Lung (tissue), 11 donors: ENCODE measurements at regions not wholly inside any gene's neighbourhood (a gene's known extent, or its start where the extent isn't known, plus 50 kb on each side); places are given as distances from the start of the nearest gene placed in this dataset.

ENCODE experiments used
- ATAC-seq: fragments of 200-7000 bp; cut with Tn5 transposase; one replicate; pipeline ENCODE4 v1.9.1; 2020; ENCODE audit warnings: moderate number of reproducible peaks; ENCODE audit not compliant: insufficient read depth, low FRiP score
- DNase-seq, 3 donors: peaks; one replicate each; pipeline ENCODE4 v3.0.0-alpha.2; 2013 to 2017
- H3K27ac ChIP-seq, 2 donors: one replicate each; pipeline ENCODE4 v1.5.1; 2013; ENCODE audit warnings: mild to moderate bottlenecking in 2 of 2, moderate library complexity in 2 of 2, control low read depth in 1 of 2, inconsistent platforms in 1 of 2, low read depth in 1 of 2, low read length in 1 of 2
- H3K27me3 ChIP-seq, 3 donors: one replicate each; pipeline ENCODE4 v1.5.1; 2013; ENCODE audit warnings: low read length in 2 of 3; ENCODE audit not compliant: control insufficient read depth in 3 of 3, insufficient read depth in 3 of 3
- H3K36me3 ChIP-seq, 4 donors: one replicate each; pipeline ENCODE4 v1.5.1; 2013; ENCODE audit warnings: low read length in 4 of 4, mild to moderate bottlenecking in 1 of 4, moderate library complexity in 1 of 4; ENCODE audit not compliant: control insufficient read depth in 4 of 4, insufficient read depth in 4 of 4
- H3K4me1 ChIP-seq, 5 donors: one replicate each; pipeline ENCODE4 v1.5.1; 2013; ENCODE audit warnings: low read length in 5 of 5, mild to moderate bottlenecking in 2 of 5, moderate library complexity in 1 of 5; ENCODE audit not compliant: control insufficient read depth in 5 of 5, insufficient read depth in 5 of 5
- H3K4me3 ChIP-seq: one replicate; pipeline ENCODE4 v1.5.1; 2013; ENCODE audit warnings: mild to moderate bottlenecking, control low read depth, moderate library complexity
- H3K9ac ChIP-seq, 2 donors: one replicate each; pipeline ENCODE4 v1.5.1; 2013; ENCODE audit warnings: low read length in 2 of 2, control low read depth in 1 of 2; ENCODE audit not compliant: insufficient read depth in 1 of 2
- H3K9me3 ChIP-seq, 4 donors: one replicate each; pipeline ENCODE4 v1.5.1; 2013; ENCODE audit warnings: low read length in 3 of 4, mild to moderate bottlenecking in 1 of 4, moderate library complexity in 1 of 4; ENCODE audit not compliant: control insufficient read depth in 4 of 4, insufficient read depth in 3 of 4
- whole genome bisulfite sequencing, 2 donors: extraction: QIAGEN DNeasy Blood & Tissue Kit; methylation state at CpG; one replicate each; pipeline ENCODE4 v1.1.7; 2013; 5-methylcytosine and 5-hydroxymethylcytosine counted together
- TF ChIP-seq, protein P1 (sequence below): IDR thresholded peaks from 2 replicates; pipeline ENCODE4 v1.5.1; 2012; ENCODE audit warnings: mild to moderate bottlenecking; ENCODE audit errors: control extremely low read depth, extremely low read depth
- donor health status: control.
- donor health status: control.
- donor health status: Bipolar disorder and iron deficiency.
- donor health status: healthy.
- donor health status: DM: yes; HTN: yes; CAD: no.

DNA sequence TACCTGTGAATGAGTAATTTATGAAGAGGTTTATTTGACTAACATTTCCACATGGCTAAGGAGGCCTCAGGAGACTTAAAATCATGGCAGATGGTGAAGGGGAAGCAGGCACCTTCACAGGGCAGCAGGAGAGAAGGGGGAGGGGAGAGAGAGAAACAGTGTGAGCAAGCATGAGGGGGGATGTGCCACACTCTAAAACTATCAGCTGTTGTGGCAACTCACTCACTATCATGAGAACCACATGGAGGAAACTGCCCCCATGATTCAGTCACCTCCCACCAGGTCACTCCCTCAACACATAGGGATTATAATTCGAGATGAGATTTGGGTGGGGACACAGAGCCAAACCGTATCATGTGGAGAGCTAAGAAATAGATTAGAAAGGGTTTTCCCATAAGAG is 309.0 kb downstream of the RDH14 start:
- no peaks in the 10 kb centered on the region for H3K36me3 ChIP-seq
- H3K9me3 ChIP-seq: no peaks in the 10 kb centered on the region
- no peak overlapping the region for H3K4me3 ChIP-seq
- TF ChIP-seq, protein P1, sequence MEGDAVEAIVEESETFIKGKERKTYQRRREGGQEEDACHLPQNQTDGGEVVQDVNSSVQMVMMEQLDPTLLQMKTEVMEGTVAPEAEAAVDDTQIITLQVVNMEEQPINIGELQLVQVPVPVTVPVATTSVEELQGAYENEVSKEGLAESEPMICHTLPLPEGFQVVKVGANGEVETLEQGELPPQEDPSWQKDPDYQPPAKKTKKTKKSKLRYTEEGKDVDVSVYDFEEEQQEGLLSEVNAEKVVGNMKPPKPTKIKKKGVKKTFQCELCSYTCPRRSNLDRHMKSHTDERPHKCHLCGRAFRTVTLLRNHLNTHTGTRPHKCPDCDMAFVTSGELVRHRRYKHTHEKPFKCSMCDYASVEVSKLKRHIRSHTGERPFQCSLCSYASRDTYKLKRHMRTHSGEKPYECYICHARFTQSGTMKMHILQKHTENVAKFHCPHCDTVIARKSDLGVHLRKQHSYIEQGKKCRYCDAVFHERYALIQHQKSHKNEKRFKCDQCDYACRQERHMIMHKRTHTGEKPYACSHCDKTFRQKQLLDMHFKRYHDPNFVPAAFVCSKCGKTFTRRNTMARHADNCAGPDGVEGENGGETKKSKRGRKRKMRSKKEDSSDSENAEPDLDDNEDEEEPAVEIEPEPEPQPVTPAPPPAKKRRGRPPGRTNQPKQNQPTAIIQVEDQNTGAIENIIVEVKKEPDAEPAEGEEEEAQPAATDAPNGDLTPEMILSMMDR: no peak
- H3K4me1 ChIP-seq: no peaks in the 10 kb centered on the region
- DNase-seq: no peak
- H3K27me3 ChIP-seq: no peaks in the 10 kb centered on the region
- WGBS, 2 donors: 77 to 95% methylated on average over 2 of the region's 2 CpGs
- H3K27ac ChIP-seq: no peak overlapping the region
- H3K9ac ChIP-seq: no peak overlapping the region
- no peak for ATAC-seq

- ATAC-seq: no peak
- Histone ChIP-seq H3K27me3 (no peaks in the 10 kb centered on the region), H3K4me1 (no peaks in the 10 kb centered on the region), H3K27ac (no peak overlapping the region), H3K9me3 (no peaks in the 10 kb centered on the region), H3K9ac (no peak overlapping the region), H3K4me3 (no peak overlapping the region), H3K36me3 (no peaks in the 10 kb centered on the region)
- DNase-seq: peak in 2 of 3 donors; percentile 18 to 32
- 71 to 77% methylated on average over 7 of the region's 7 CpGs for WGBS, 2 donors
- TF ChIP-seq, protein P1: no peak
Measured at GRCh38 chr2:18247282-18248110, 313.0 kb downstream of the RDH14 start.

DNA sequence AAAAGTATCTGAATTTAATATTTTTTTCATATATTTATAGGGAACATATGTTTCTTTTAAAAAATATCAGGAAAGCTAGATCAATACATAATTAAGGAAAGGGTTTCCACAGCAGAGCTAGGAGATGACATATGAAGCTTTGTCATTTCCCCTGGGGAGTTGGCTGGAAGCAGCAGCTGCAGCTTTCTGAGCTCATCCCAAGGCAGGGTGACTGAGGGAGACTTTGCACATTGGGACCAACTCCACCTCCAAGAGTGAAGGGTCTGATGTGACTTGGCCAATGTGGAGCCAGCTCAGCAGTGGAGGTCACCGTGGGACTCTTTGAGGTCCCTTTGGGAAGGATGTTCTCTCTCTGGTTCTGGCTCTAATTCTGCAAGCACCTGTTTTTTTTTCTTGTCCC is 315.1 kb downstream of the RDH14 start:
- 92 to 100% methylated on average over 1 of the region's 1 CpG for WGBS, 2 donors
- Histone ChIP-seq H3K36me3 (no peaks in the 10 kb centered on the region), H3K9me3 (no peaks in the 10 kb centered on the region), H3K27ac (no peak overlapping the region), H3K4me1 (no peaks in the 10 kb centered on the region), H3K9ac (no peak overlapping the region), H3K4me3 (no peak overlapping the region), H3K27me3 (no peaks in the 10 kb centered on the region)
- no peak for DNase-seq
- TF ChIP-seq, protein P1: no peak
- no peak for ATAC-seq

GRCh38 chr2:18244845-18245244 is 315.6 kb downstream of the RDH14 start:
- no peaks in the 10 kb centered on the region for H3K36me3 ChIP-seq
- H3K4me3 ChIP-seq: no peak overlapping the region
- no peak overlapping the region for H3K9ac ChIP-seq
- DNase-seq (no peak), ATAC-seq (no peak)
- no peaks in the 10 kb centered on the region for H3K27me3 ChIP-seq
- 47 to 50% methylated on average over 2 of the region's 2 CpGs for WGBS, 2 donors
- TF ChIP-seq, protein P1: no peak
- H3K4me1 ChIP-seq: no peaks in the 10 kb centered on the region
- H3K9me3 ChIP-seq: no peaks in the 10 kb centered on the region
- no peak overlapping the region for H3K27ac ChIP-seq
